GM23338 (cell line): ENCODE measurements at regions not wholly inside any gene's neighbourhood (a gene's known extent, or its start where the extent isn't known, plus 50 kb on each side); places are given as distances from the start of the nearest gene placed in this dataset.

ENCODE experiments used
- EZH2 ChIP-seq: fragments of 200-600 bp; sonication (generic); IDR thresholded peaks from one replicate; pipeline ENCODE4 v1.8.0; 2017; ENCODE audit warnings: antibody characterized with exemption, mild to moderate bottlenecking, low read depth; ENCODE audit not compliant: unreplicated experiment
- EZH2phosphoT487 ChIP-seq: fragments of 200-600 bp; sonication (generic); IDR thresholded peaks from one replicate; pipeline ENCODE4 v1.8.1; 2018; ENCODE audit warnings: antibody characterized with exemption; ENCODE audit not compliant: unreplicated experiment
- JUNB ChIP-seq: IDR thresholded peaks from one replicate; pipeline ENCODE4 v1.6.1; 2016; ENCODE audit warnings: antibody characterized with exemption; ENCODE audit not compliant: unreplicated experiment
- POLR2AphosphoS5 ChIP-seq: IDR thresholded peaks from 2 replicates; pipeline ENCODE4 v1.6.1; 2016; ENCODE audit warnings: antibody characterized with exemption, low read depth
- TF ChIP-seq, protein P1 (sequence below), 2 experiments: fragments of 200-600 bp in 1 of 2; sonication (generic) in 1 of 2; conservative IDR thresholded peaks; 2 replicates each; pipeline versions ENCODE4 v1.5.1 to v1.6.1; 2016 to 2017; ENCODE audit warnings: antibody characterized with exemption in 2 of 2, low read depth in 2 of 2, mild to moderate bottlenecking in 2 of 2, moderate library complexity in 1 of 2

GRCh38 chrX:8254401-8254800 is 83.3 kb upstream of the VCX2 start:
- TF ChIP-seq, protein P1, sequence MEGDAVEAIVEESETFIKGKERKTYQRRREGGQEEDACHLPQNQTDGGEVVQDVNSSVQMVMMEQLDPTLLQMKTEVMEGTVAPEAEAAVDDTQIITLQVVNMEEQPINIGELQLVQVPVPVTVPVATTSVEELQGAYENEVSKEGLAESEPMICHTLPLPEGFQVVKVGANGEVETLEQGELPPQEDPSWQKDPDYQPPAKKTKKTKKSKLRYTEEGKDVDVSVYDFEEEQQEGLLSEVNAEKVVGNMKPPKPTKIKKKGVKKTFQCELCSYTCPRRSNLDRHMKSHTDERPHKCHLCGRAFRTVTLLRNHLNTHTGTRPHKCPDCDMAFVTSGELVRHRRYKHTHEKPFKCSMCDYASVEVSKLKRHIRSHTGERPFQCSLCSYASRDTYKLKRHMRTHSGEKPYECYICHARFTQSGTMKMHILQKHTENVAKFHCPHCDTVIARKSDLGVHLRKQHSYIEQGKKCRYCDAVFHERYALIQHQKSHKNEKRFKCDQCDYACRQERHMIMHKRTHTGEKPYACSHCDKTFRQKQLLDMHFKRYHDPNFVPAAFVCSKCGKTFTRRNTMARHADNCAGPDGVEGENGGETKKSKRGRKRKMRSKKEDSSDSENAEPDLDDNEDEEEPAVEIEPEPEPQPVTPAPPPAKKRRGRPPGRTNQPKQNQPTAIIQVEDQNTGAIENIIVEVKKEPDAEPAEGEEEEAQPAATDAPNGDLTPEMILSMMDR (conservative IDR thresholded peaks at IDR 0.05; ENCODE audit: low read depth in 2 of 2) = no peak
- TF ChIP-seq EZH2 = no peak
- TF ChIP-seq JUNB = no peak
- TF ChIP-seq POLR2AphosphoS5 = no peak
- no peak for TF ChIP-seq EZH2phosphoT487
